K562 (cell line): ENCODE measurements at regions not wholly inside any gene's neighbourhood (a gene's known extent, or its start where the extent isn't known, plus 50 kb on each side); places are given as distances from the start of the nearest gene placed in this dataset.

Experiments
- ATAC-seq: fragments of 200-7000 bp; cut with Tn5 transposase; 3 replicates; pipeline ENCODE4 v1.9.1; 2020; ENCODE audit warnings: moderate library complexity
- BruUV-seq: library from RNA; stranded (reverse); fragments of 400-500 nt; replicated peaks from 2 replicates; lab custom pipeline; 2021; lab: Mats Ljungman, UMichigan
- CTCF ChIA-PET: fragments of 300-600 bp; formaldehyde crosslinking; extraction: SDS; loops from one replicate; lab custom pipeline; 2021; ENCODE audit warnings: low intra/inter-chr PET ratio; lab: Yijun Ruan, JAX
- POLR2A ChIA-PET: fragments of 300-600, 350-650 bp; sonication (Branson Sonifier 250); formaldehyde crosslinking; extraction: SDS; loops from one replicate; lab custom pipeline; 2021; ENCODE audit warnings: antibody characterized with exemption, inconsistent platforms; lab: Yijun Ruan, JAX
- DNase-seq, 4 experiments: peaks; one replicate each; pipeline versions ENCODE4 v3.0.0 to v3.0.0-alpha.2; 2011 to 2018; ENCODE audit warnings: low spot score in 3 of 4, mixed read lengths in 3 of 4; ENCODE audit errors: extremely low read depth in 1 of 4
- FAIRE-seq: peaks from 2 replicates; lab custom pipeline; 2011; peaks lifted over from hg19 to GRCh38; lab: Jason Lieb, UNC
- H2AFZ ChIP-seq: 2 replicates; pipeline ENCODE4 v1.6.0; 2011; ENCODE audit warnings: low read depth, low read length, control low read depth, inconsistent platforms
- H3K27ac ChIP-seq: fragments of 200-600 bp; 3 replicates; pipeline ENCODE4 v1.8.0; 2011; ENCODE audit warnings: low read depth, mild to moderate bottlenecking, control low read depth, inconsistent platforms, low read length, moderate library complexity, mixed read lengths; ENCODE audit errors: extremely low read depth
- H3K27me3 ChIP-seq, 2 experiments: fragments of 300-600 bp in 1 of 2; 2 replicates in 1 of 2; 3 replicates in 1 of 2; pipeline versions ENCODE4 v1.6.0 to v1.8.0; 2011; ENCODE audit warnings: inconsistent platforms in 2 of 2, low read length in 2 of 2, mild to moderate bottlenecking in 1 of 2, mixed read lengths in 1 of 2, moderate library complexity in 1 of 2; ENCODE audit not compliant: control insufficient read depth in 2 of 2, insufficient read depth in 2 of 2
- H3K36me3 ChIP-seq: fragments of 300-600 bp; 3 replicates; pipeline ENCODE4 v1.8.0; 2011; ENCODE audit warnings: mild to moderate bottlenecking, low read length, inconsistent platforms; ENCODE audit not compliant: control insufficient read depth, insufficient read depth
- H3K4me1 ChIP-seq, 2 experiments: fragments of 200-600 bp in 1 of 2; replicated peaks in 1 of 2; 2 replicates in 1 of 2; 3 replicates in 1 of 2; pipeline versions ENCODE4 v1.5.1 to v1.8.0; 2011; ENCODE audit warnings: inconsistent platforms in 2 of 2, low read length in 2 of 2, mild to moderate bottlenecking in 1 of 2, mixed read lengths in 1 of 2, moderate library complexity in 1 of 2; ENCODE audit not compliant: control insufficient read depth in 2 of 2, insufficient read depth in 2 of 2
- H3K4me2 ChIP-seq: 2 replicates; pipeline ENCODE4 v1.6.1; 2011; ENCODE audit warnings: low read length, control low read depth, inconsistent platforms, mixed read lengths; ENCODE audit not compliant: insufficient read depth
- H3K4me3 ChIP-seq: fragments of 200-600 bp; sonication (generic), shearing (Covaris generic); 2 replicates; pipeline ENCODE4 v1.5.1; 2016; ENCODE audit warnings: control low read depth, inconsistent platforms
- H3K79me2 ChIP-seq: fragments of 200-600 bp; 3 replicates; pipeline ENCODE4 v1.8.0; 2011; ENCODE audit warnings: low read length, inconsistent platforms; ENCODE audit not compliant: control insufficient read depth, insufficient read depth
- H3K9ac ChIP-seq, 2 experiments: 2 replicates each; pipeline versions ENCODE4 v1.6.0 to v1.6.1; 2011; ENCODE audit warnings: low read depth in 2 of 2, low read length in 2 of 2, control low read depth in 1 of 2, inconsistent platforms in 1 of 2, mild to moderate bottlenecking in 1 of 2, mixed read lengths in 1 of 2; ENCODE audit not compliant: insufficient read depth in 1 of 2
- H3K9me1 ChIP-seq: one replicate; pipeline ENCODE4 v1.6.0; 2011; ENCODE audit warnings: inconsistent platforms, mild to moderate bottlenecking, low read length, moderate library complexity; ENCODE audit not compliant: control insufficient read depth, insufficient read depth
- H3K9me3 ChIP-seq: replicated peaks from 2 replicates; pipeline ENCODE4 v1.5.1; 2011; ENCODE audit warnings: low read depth, low read length, inconsistent platforms; ENCODE audit not compliant: control insufficient read depth, insufficient read depth
- H4K20me1 ChIP-seq: replicated peaks from 2 replicates; pipeline ENCODE4 v1.6.1; 2011; ENCODE audit warnings: low read length, inconsistent platforms, mixed read lengths; ENCODE audit not compliant: control insufficient read depth, insufficient read depth
- ATF4 ChIP-seq: fragments of 450-650 bp; formaldehyde crosslinking; IDR thresholded peaks from 2 replicates; pipeline ENCODE4 v1.4.0; 2022; ENCODE audit warnings: mild to moderate bottlenecking, moderate library complexity
- CBFA2T3 ChIP-seq: fragments of 450-650 bp; IDR thresholded peaks from 2 replicates; pipeline ENCODE4 v1.6.1; 2017
- CCAR2 ChIP-seq: fragments of 200-400 bp; formaldehyde crosslinking; IDR thresholded peaks from 2 replicates; pipeline ENCODE4 v1.6.1; 2017; ENCODE audit warnings: mild to moderate bottlenecking, low read depth, low read length
- ELF4 ChIP-seq: fragments of 450-650 bp; formaldehyde crosslinking; IDR thresholded peaks from 2 replicates; pipeline ENCODE4 v1.4.0; 2022; ENCODE audit warnings: missing genetic modification characterization
- EP300 ChIP-seq: IDR thresholded peaks from 2 replicates; pipeline ENCODE4 v1.6.1; 2012; ENCODE audit warnings: low read length, improper control_type of control experiment
- FOS ChIP-seq: IDR thresholded peaks from 3 replicates; pipeline ENCODE4 v1.6.1; 2011; ENCODE audit not compliant: insufficient read length; ENCODE audit errors: extremely low read depth
- POLR3G ChIP-seq: IDR thresholded peaks from 2 replicates; pipeline ENCODE4 v1.6.1; 2011; ENCODE audit not compliant: insufficient read length, insufficient replicate concordance; ENCODE audit errors: extremely low read depth
- SMARCE1 ChIP-seq: fragments of 450-650 bp; IDR thresholded peaks from 2 replicates; pipeline ENCODE4 v1.7.1; 2016; ENCODE audit warnings: mild to moderate bottlenecking
- SMC3 ChIP-seq: conservative IDR thresholded peaks from 2 replicates; pipeline ENCODE4 v1.6.1; 2011; ENCODE audit warnings: low read depth, low read length, improper control_type of control experiment; ENCODE audit not compliant: insufficient read depth
- SRSF3 ChIP-seq: fragments of 200-400 bp; formaldehyde crosslinking; IDR thresholded peaks from 2 replicates; pipeline ENCODE4 v1.6.1; 2016; ENCODE audit warnings: mild to moderate bottlenecking, low read length, moderate library complexity; ENCODE audit not compliant: insufficient read depth
- ZFP1 ChIP-seq: fragments of 450-650 bp; formaldehyde crosslinking; IDR thresholded peaks from 2 replicates; pipeline ENCODE4 v1.4.0; 2020; ENCODE audit warnings: mild to moderate bottlenecking, mixed read lengths
- ZFP30 ChIP-seq: fragments of 250-450 bp; sonication (Bioruptor Pico); IDR thresholded peaks from 2 replicates; pipeline ENCODE4 v1.8.0; 2022; ENCODE audit warnings: moderate library complexity, mild to moderate bottlenecking, inconsistent platforms, borderline replicate concordance
- ZNF146 ChIP-seq: IDR thresholded peaks from one replicate; pipeline ENCODE4 v1.6.1; 2018; ENCODE audit warnings: missing compliant biosample characterization; ENCODE audit not compliant: unreplicated experiment
- WGBS: fragments of 100-300 bp; shearing (Covaris generic); methylation state at CpG from one replicate; pipeline ENCODE4 v1.1.6; 2016; ENCODE audit warnings: low coverage, mixed read lengths; ENCODE audit not compliant: insufficient coverage; ENCODE audit errors: missing lambda C conversion rate; 5-methylcytosine and 5-hydroxymethylcytosine counted together
- in situ Hi-C: fragments of 300-500 bp; cut with MboI; formaldehyde crosslinking; loops from 4 replicates; pipeline ENCODE4 v1.15.0; 2018; ENCODE audit warnings: inconsistent platforms, mixed read lengths
- intact Hi-C: fragments of 100-400 bp; cut with micrococcal nuclease; formaldehyde crosslinking; loops from 2 replicates; pipeline ENCODE4 v1.14.2; 2022
- TF ChIP-seq, protein P1 (sequence below): IDR thresholded peaks from 3 replicates; pipeline ENCODE4 v1.6.1; 2011; ENCODE audit warnings: borderline replicate concordance, mild to moderate bottlenecking, moderate library complexity; ENCODE audit not compliant: insufficient read length; ENCODE audit errors: extremely low read depth
- TF ChIP-seq, protein P2 (sequence below): fragments of 450-650 bp; formaldehyde crosslinking; conservative IDR thresholded peaks from 2 replicates; pipeline ENCODE4 v1.4.0; 2022; ENCODE audit warnings: mild to moderate bottlenecking, missing genetic modification characterization
- TF ChIP-seq, protein P3 (sequence below): sonication (generic); formaldehyde crosslinking; IDR thresholded peaks from 2 replicates; pipeline ENCODE4 v1.8.1; 2023; ENCODE audit warnings: mild to moderate bottlenecking, missing genetic modification reagents

- peaks cover 5% of the 10 kb centered on the region for H3K9me3 ChIP-seq
- ATAC-seq (peak; percentile 28), FAIRE-seq (no peak), DNase-seq (no peak)
- peaks cover 3 to 15% of the 10 kb centered on the region in 2 experiments; a peak in 4 of 5 replicates for H3K4me1 ChIP-seq
- no peaks in the 10 kb centered on the region for H4K20me1 ChIP-seq
- H3K4me2 ChIP-seq, result no peak overlapping the region
- no TSS peak for BruUV-seq
- no peaks in the 10 kb centered on the region for H3K36me3 ChIP-seq
- H3K27ac ChIP-seq, result no peak overlapping the region
- H3K4me3 ChIP-seq, result no peak overlapping the region
- H2AFZ ChIP-seq, result peak overlapping the region; percentile 70
- intact Hi-C loops (no loop called here), in situ Hi-C loops (no loop called here)
- H3K9me1 ChIP-seq, result no peaks in the 10 kb centered on the region
- ChIA-PET POLR2A (interaction anchor here (1.2 kb wide), 1 partner anchor 9 kb away, joined by 3 read pairs; no protein-coding TSS in a partner anchor), CTCF (interaction anchor here (0.6 kb wide), 1 partner anchor 223 kb away, joined by 3 read pairs; no protein-coding TSS in a partner anchor)
- H3K9ac ChIP-seq, result no peak overlapping the region
- H3K27me3 ChIP-seq, result no peaks in the 10 kb centered on the region
- H3K79me2 ChIP-seq, result no peaks in the 10 kb centered on the region
- 38% methylated on average over 3 of the region's 3 CpGs for WGBS
- TF ChIP-seq ELF4 (CRISPR knock-in tag) (no peak), FOS (no peak), ZFP30 (CRISPR knock-in tag) (no peak), CCAR2 (no peak), ATF4 (CRISPR knock-in tag) (no peak), SMC3 (no peak), POLR3G (no peak), SMARCE1 (no peak), CBFA2T3 (0 out of 2 replicates have a peak, but pooled peaks have one; percentile 4), ZFP1 (no peak), SRSF3 (no peak), ZNF146 (no peak), EP300 (no peak)
- TF ChIP-seq, protein P1, sequence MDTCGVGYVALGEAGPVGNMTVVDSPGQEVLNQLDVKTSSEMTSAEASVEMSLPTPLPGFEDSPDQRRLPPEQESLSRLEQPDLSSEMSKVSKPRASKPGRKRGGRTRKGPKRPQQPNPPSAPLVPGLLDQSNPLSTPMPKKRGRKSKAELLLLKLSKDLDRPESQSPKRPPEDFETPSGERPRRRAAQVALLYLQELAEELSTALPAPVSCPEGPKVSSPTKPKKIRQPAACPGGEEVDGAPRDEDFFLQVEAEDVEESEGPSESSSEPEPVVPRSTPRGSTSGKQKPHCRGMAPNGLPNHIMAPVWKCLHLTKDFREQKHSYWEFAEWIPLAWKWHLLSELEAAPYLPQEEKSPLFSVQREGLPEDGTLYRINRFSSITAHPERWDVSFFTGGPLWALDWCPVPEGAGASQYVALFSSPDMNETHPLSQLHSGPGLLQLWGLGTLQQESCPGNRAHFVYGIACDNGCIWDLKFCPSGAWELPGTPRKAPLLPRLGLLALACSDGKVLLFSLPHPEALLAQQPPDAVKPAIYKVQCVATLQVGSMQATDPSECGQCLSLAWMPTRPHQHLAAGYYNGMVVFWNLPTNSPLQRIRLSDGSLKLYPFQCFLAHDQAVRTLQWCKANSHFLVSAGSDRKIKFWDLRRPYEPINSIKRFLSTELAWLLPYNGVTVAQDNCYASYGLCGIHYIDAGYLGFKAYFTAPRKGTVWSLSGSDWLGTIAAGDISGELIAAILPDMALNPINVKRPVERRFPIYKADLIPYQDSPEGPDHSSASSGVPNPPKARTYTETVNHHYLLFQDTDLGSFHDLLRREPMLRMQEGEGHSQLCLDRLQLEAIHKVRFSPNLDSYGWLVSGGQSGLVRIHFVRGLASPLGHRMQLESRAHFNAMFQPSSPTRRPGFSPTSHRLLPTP, result no peak
- TF ChIP-seq, protein P2, sequence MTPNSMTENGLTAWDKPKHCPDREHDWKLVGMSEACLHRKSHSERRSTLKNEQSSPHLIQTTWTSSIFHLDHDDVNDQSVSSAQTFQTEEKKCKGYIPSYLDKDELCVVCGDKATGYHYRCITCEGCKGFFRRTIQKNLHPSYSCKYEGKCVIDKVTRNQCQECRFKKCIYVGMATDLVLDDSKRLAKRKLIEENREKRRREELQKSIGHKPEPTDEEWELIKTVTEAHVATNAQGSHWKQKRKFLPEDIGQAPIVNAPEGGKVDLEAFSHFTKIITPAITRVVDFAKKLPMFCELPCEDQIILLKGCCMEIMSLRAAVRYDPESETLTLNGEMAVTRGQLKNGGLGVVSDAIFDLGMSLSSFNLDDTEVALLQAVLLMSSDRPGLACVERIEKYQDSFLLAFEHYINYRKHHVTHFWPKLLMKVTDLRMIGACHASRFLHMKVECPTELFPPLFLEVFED, result no peak
- TF ChIP-seq, protein P3, sequence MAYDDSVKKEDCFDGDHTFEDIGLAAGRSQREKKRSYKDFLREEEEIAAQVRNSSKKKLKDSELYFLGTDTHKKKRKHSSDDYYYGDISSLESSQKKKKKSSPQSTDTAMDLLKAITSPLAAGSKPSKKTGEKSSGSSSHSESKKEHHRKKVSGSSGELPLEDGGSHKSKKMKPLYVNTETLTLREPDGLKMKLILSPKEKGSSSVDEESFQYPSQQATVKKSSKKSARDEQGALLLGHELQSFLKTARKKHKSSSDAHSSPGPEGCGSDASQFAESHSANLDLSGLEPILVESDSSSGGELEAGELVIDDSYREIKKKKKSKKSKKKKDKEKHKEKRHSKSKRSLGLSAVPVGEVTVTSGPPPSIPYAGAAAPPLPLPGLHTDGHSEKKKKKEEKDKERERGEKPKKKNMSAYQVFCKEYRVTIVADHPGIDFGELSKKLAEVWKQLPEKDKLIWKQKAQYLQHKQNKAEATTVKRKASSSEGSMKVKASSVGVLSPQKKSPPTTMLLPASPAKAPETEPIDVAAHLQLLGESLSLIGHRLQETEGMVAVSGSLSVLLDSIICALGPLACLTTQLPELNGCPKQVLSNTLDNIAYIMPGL (CRISPR knock-in tag), result no peak
Measured at GRCh38 chr1:116832932-116833578, 76.7 kb upstream of the PTGFRN start.
